Ovary (tissue), 7 donors: ENCODE measurements at regions not wholly inside any gene's neighbourhood (a gene's known extent, or its start where the extent isn't known, plus 50 kb on each side); places are given as distances from the start of the nearest gene placed in this dataset.

Experiments used
- DNase-seq, 5 donors: peaks; one replicate each; pipeline ENCODE4 v3.0.0-alpha.2; 2019 to 2020
- H3K27ac ChIP-seq, 2 donors: fragments of 200-600 bp; one replicate each; pipeline versions ENCODE4 v1.5.1 to v1.8.0; 2019 to 2022
- H3K27me3 ChIP-seq: fragments of 200-600 bp; one replicate; pipeline ENCODE4 v1.8.0; 2022
- H3K36me3 ChIP-seq: fragments of 200-600 bp; sonication (generic); one replicate; pipeline ENCODE4 v1.5.1; 2019
- H3K4me1 ChIP-seq: one replicate; pipeline ENCODE4 v1.8.1; 2013; ENCODE audit warnings: mild to moderate bottlenecking, moderate library complexity; ENCODE audit not compliant: insufficient read depth
- H3K4me3 ChIP-seq: fragments of 200-600 bp; sonication (generic); one replicate; pipeline ENCODE4 v1.5.1; 2017
- H3K9me3 ChIP-seq, 2 donors: fragments of 200-600 bp in 1 of 2; sonication (generic) in 1 of 2; one replicate each; pipeline versions ENCODE4 v1.5.1 to v1.8.1; 2013 to 2019; ENCODE audit warnings: mild to moderate bottlenecking in 1 of 2, moderate library complexity in 1 of 2
- CTCF ChIP-seq, 3 donors: fragments of 450-650 bp in 2 of 3; fragments of 200-600 bp in 1 of 3; IDR thresholded peaks; one replicate each; pipeline versions ENCODE4 v1.5.1 to v1.8.0; 2016 to 2022; ENCODE audit warnings: antibody characterized with exemption in 3 of 3, mild to moderate bottlenecking in 1 of 3
- EP300 ChIP-seq: sonication (generic); formaldehyde crosslinking; IDR thresholded peaks from one replicate; pipeline ENCODE4 v1.6.1; 2017; ENCODE audit warnings: antibody characterized with exemption
- POLR2A ChIP-seq: fragments of 450-650 bp; IDR thresholded peaks from one replicate; pipeline ENCODE4 v1.6.1; 2017; ENCODE audit warnings: antibody characterized with exemption, mild to moderate bottlenecking, moderate library complexity
- WGBS, 3 donors: extraction: QIAGEN DNeasy Blood & Tissue Kit in 1 of 3; methylation state at CpG; one replicate each; pipeline versions ENCODE4 v1.1.5 to v1.1.7; 2013 to 2017; 5-methylcytosine and 5-hydroxymethylcytosine counted together
- intact Hi-C, 4 donors: fragments of 100-400 bp; cut with DNase I; formaldehyde crosslinking; loops; one replicate each; pipeline versions ENCODE4 v1.11.0 to v1.15.1; 2022 to 2023
- donor health status: DM: no; HTN: no; CAD: no; lungs with moderate emphysema.
- donor health status: DM: no; HTN: no; CAD: no.
- donor health status: Bipolar disorder and iron deficiency.
- donor health status: DM: no; HTN: no; CAD: no.
- donor health status: DM: yes; HTN: yes; CAD: no.

DNA sequence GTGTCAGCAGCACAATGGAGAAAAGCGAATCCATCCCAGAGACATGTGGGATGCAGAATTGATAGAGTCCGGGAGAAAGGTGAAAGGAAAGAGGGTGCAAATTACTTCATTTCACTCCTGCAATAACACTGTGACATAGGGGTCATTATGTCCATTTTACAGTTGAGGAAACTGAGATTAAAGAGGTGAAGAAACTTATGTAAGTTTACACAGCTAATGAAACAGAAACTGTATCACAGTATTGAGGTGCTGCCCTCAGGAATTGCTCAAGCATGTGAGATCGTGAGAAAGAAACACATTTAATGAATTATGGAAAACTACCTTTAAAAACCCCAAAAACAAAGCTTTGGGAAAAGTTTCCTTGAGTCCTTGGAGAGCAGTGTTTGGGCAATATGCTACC, 103.6 kb upstream of the PFN2 start:
- 71 to 76% (median 73%) methylated on average over 3 of the region's 3 CpGs for WGBS, 3 donors
- no peaks in the 10 kb centered on the region for H3K4me1 ChIP-seq
- no peaks in the 10 kb centered on the region for H3K27me3 ChIP-seq
- TF ChIP-seq EP300 (no peak), POLR2A (no peak), CTCF (IDR thresholded peaks at IDR 0.05) (no peak)
- no peak for DNase-seq
- no peak overlapping the region for H3K4me3 ChIP-seq
- H3K27ac ChIP-seq = no peak overlapping the region
- no peaks in the 10 kb centered on the region for H3K36me3 ChIP-seq
- H3K9me3 ChIP-seq = peaks cover 0 to 4% of the 10 kb centered on the region in 2 donors
- intact Hi-C loops = no loop called here

DNA sequence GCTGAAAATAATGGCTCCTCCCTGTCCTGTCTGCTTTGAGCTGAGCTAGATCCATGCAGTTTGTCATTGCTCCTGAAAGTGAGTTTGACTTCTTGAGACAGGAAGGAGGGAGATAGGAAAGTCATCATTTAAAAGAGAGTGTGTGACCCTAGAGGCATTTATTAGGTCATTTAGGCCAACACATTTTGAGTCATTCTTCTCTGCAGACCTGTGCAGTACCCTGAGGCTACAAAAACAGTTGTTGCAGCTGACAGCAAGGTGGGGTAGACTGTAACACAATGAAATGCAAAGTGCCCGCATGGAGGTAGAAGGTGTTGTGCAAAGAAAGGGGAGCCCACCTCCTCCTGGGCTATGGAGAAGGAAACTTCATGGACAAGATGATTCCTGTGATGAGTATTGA, 102.8 kb upstream of the PFN2 start:
- Histone ChIP-seq H3K27me3 (no peaks in the 10 kb centered on the region), H3K36me3 (no peaks in the 10 kb centered on the region), H3K4me1 (no peaks in the 10 kb centered on the region), H3K9me3 (peaks cover 0 to 4% of the 10 kb centered on the region in 2 donors), H3K4me3 (no peak overlapping the region), H3K27ac (no peak overlapping the region)
- intact Hi-C loops = no loop called here
- 96 to 98% (median 96%) methylated on average over 1 of the region's 1 CpG for WGBS, 3 donors
- no peak for TF ChIP-seq POLR2A
- no peak for TF ChIP-seq EP300
- TF ChIP-seq CTCF (IDR thresholded peaks at IDR 0.05) = no peak
- DNase-seq = no peak

GRCh38 chr3:150073031-150073430, 102.3 kb upstream of the PFN2 start:
- Histone ChIP-seq H3K27me3 (no peaks in the 10 kb centered on the region), H3K9me3 (peaks cover 0 to 4% of the 10 kb centered on the region in 2 donors), H3K4me1 (no peaks in the 10 kb centered on the region), H3K4me3 (no peak overlapping the region), H3K36me3 (no peaks in the 10 kb centered on the region), H3K27ac (no peak overlapping the region)
- TF ChIP-seq POLR2A (no peak), CTCF (IDR thresholded peaks at IDR 0.05) (no peak), EP300 (no peak)
- 82 to 88% (median 87%) methylated on average over 2 of the region's 2 CpGs for WGBS, 3 donors
- no peak for DNase-seq
- intact Hi-C loops = no loop called here

GRCh38 chr3:150072576-150072975, 101.9 kb upstream of the PFN2 start:
- H3K36me3 ChIP-seq = no peaks in the 10 kb centered on the region
- no peaks in the 10 kb centered on the region for H3K27me3 ChIP-seq
- no peak for DNase-seq
- H3K4me3 ChIP-seq = no peak overlapping the region
- TF ChIP-seq POLR2A = no peak
- no peak overlapping the region for H3K27ac ChIP-seq
- intact Hi-C loops = no loop called here
- peaks cover 0 to 4% of the 10 kb centered on the region in 2 donors for H3K9me3 ChIP-seq
- WGBS, 3 donors = 90 to 92% (median 90%) methylated on average over 6 of the region's 6 CpGs
- no peaks in the 10 kb centered on the region for H3K4me1 ChIP-seq

GRCh38 chr3:150070271-150070670, 99.6 kb upstream of the PFN2 start:
- Histone ChIP-seq H3K27ac (no peak overlapping the region), H3K36me3 (no peaks in the 10 kb centered on the region), H3K4me1 (no peaks in the 10 kb centered on the region), H3K27me3 (no peaks in the 10 kb centered on the region), H3K4me3 (no peak overlapping the region), H3K9me3 (no peaks in the 10 kb centered on the region)
- no peak for DNase-seq
- 92 to 97% (median 95%) methylated on average over 4 of the region's 4 CpGs for WGBS, 3 donors
- TF ChIP-seq CTCF (IDR thresholded peaks at IDR 0.05) (no peak), POLR2A (no peak), EP300 (no peak)
- intact Hi-C loops = no loop called here
